Lower leg skin (tissue), 4 donors: ENCODE measurements at regions not wholly inside any gene's neighbourhood (a gene's known extent, or its start where the extent isn't known, plus 50 kb on each side); places are given as distances from the start of the nearest gene placed in this dataset.
A peak's percentile ranks its signal among the peaks of the same experiment; 100 is the strongest.

Experiments used
- DNase-seq, 2 donors: peaks; one replicate each; pipeline ENCODE4 v3.0.0-alpha.2; 2019; ENCODE audit warnings: low spot score in 2 of 2
- H3K4me3 ChIP-seq: fragments of 200-600 bp; sonication (generic); 2 replicates; pipeline ENCODE4 v1.5.1; 2017; ENCODE audit warnings: mild to moderate bottlenecking, low read depth; ENCODE audit not compliant: poor library complexity, severe bottlenecking
- POLR2A ChIP-seq, 2 donors: fragments of 450-650 bp; IDR thresholded peaks; one replicate each; pipeline ENCODE4 v1.6.1; 2016 to 2017; ENCODE audit warnings: antibody characterized with exemption in 2 of 2, mild to moderate bottlenecking in 1 of 2, moderate library complexity in 1 of 2
- WGBS, 2 donors: methylation state at CpG; one replicate each; pipeline ENCODE4 v1.1.5; 2018; 5-methylcytosine and 5-hydroxymethylcytosine counted together
- intact Hi-C: fragments of 100-400 bp; cut with DNase I; formaldehyde crosslinking; loops from one replicate; pipeline ENCODE4 v1.15.0; 2023; ENCODE audit warnings: low total_unique reads
- TF ChIP-seq, protein P1 (sequence below), 3 donors: fragments of 450-650 bp; IDR thresholded peaks; one replicate each; pipeline ENCODE4 v1.5.1; 2016; ENCODE audit warnings: antibody characterized with exemption in 3 of 3, mild to moderate bottlenecking in 3 of 3, moderate library complexity in 2 of 3

- DNase-seq, result peak in 1 of 2 donors; percentile 54
These were observed 1081.0 kb downstream of the VRK1 start for GRCh38 chr14:97878206-97878605.

DNA sequence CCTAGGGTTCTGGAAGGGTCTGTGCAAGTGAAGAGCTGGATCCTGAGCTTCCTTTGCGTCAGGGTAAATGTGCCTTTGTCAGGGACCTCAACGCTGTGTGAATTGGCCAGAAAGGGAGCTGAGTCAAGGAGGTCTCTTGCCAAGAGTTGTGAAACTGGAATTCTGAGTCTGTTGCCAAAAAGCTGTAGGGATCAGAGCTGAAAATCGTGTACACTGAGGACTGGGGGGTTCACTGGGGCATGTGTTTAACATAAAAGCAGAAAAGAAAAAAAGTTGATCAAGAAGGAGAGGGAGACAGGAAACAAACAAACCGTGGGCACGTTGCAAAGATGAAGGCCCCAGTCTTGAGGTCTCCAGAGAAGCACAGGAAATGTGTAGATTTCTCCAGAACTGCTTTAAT is 1081.5 kb downstream of the VRK1 start:
- TF ChIP-seq POLR2A (IDR thresholded peaks at IDR 0.05), result no peak
- TF ChIP-seq, protein P1, sequence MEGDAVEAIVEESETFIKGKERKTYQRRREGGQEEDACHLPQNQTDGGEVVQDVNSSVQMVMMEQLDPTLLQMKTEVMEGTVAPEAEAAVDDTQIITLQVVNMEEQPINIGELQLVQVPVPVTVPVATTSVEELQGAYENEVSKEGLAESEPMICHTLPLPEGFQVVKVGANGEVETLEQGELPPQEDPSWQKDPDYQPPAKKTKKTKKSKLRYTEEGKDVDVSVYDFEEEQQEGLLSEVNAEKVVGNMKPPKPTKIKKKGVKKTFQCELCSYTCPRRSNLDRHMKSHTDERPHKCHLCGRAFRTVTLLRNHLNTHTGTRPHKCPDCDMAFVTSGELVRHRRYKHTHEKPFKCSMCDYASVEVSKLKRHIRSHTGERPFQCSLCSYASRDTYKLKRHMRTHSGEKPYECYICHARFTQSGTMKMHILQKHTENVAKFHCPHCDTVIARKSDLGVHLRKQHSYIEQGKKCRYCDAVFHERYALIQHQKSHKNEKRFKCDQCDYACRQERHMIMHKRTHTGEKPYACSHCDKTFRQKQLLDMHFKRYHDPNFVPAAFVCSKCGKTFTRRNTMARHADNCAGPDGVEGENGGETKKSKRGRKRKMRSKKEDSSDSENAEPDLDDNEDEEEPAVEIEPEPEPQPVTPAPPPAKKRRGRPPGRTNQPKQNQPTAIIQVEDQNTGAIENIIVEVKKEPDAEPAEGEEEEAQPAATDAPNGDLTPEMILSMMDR (IDR thresholded peaks at IDR 0.05), result no peak
- DNase-seq, result peak in 1 of 2 donors; percentile 46
- no peak overlapping the region for H3K4me3 ChIP-seq
- WGBS, 2 donors, result 11 to 14% methylated on average over 5 of the region's 5 CpGs
- intact Hi-C loops, result no loop called here

More at GRCh38 chr14:97878206-97878605, 1081.0 kb downstream of the VRK1 start:
- no peak overlapping the region for H3K4me3 ChIP-seq
- intact Hi-C loops, result no loop called here
- TF ChIP-seq, protein P1 (IDR thresholded peaks at IDR 0.05), result no peak
- no peak for TF ChIP-seq POLR2A (IDR thresholded peaks at IDR 0.05)
- 28 to 42% methylated on average over 1 of the region's 1 CpG for WGBS, 2 donors

GRCh38 chr14:97887690-97888089 is 1090.5 kb downstream of the VRK1 start:
- H3K4me3 ChIP-seq, result no peak overlapping the region
- intact Hi-C loops, result no loop called here
- WGBS, 2 donors, result 49 to 56% methylated on average over 6 of the region's 6 CpGs
- DNase-seq, result no peak
- no peak for TF ChIP-seq POLR2A (IDR thresholded peaks at IDR 0.05)
- TF ChIP-seq, protein P1 (IDR thresholded peaks at IDR 0.05), result no peak

DNA sequence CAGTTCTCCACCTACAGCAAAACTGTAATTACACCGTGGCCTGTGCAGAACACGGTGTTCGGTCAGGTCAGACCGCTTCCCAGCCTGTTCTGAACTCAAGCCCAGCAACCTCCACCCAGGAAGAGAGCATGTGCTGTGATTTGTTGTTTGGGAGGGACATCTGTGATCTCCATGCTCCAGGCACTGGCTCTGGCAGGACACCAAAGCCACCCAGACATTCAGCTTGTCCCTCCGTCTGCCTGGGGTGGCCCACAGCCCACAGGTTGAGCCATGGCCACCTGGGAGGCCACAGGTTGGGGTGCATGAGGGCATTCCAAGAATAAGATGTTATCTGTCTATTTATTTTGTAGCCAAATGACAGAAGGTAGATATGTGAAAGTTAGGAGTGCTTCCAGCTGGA is 1091.1 kb downstream of the VRK1 start:
- intact Hi-C loops, result no loop called here
- peak in 1 of 2 donors; percentile 28 for DNase-seq
- no peak for TF ChIP-seq POLR2A (IDR thresholded peaks at IDR 0.05)
- TF ChIP-seq, protein P1 (IDR thresholded peaks at IDR 0.05), result no peak
- 70 to 79% methylated on average over 5 of the region's 5 CpGs for WGBS, 2 donors
- no peak overlapping the region for H3K4me3 ChIP-seq

DNA sequence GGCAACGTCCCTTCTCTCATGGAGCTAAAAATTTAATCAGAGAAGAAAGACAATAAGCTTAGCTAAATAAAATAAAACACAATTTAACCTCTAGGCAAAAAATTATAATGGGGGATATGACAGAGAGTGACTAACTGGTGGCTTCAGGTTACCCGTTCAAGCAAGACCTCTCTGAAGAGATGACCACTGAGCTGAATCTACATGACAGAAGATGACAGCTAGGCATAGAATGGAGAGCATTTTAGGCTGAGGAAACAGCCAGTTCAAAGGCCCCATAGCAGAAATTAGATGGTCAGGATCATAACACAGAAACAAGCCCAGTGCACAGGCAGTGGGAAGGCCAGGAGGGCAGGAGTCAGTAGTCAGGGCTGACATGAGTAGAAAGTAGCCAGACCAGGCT is 1094.3 kb downstream of the VRK1 start:
- intact Hi-C loops, result no loop called here
- TF ChIP-seq, protein P1 (IDR thresholded peaks at IDR 0.05), result no peak
- TF ChIP-seq POLR2A (IDR thresholded peaks at IDR 0.05), result no peak
- H3K4me3 ChIP-seq, result no peak overlapping the region
- DNase-seq, result no peak
- WGBS, 2 donors, result 80 to 85% methylated on average over 2 of the region's 2 CpGs

DNA sequence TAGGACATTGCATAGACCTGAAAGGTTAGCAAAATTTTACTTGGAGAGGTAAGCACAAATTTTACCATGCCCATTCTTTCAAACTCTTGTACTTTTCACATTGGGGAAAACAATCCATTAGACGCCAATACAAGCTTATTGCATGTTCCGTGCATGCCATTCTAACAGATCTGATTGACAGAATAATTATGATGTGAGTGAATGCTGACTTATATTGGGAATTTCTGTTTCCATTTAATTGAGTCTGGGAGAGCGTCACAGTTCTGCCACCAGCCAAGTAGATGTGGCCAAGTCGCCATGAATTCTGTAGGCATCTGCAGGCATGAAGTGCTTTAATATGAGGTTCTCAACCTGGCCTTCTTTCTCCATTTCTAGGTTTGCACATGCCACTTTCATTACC is 1097.4 kb downstream of the VRK1 start:
- intact Hi-C loops, result no loop called here
- DNase-seq, result no peak
- 65 to 69% methylated on average over 4 of the region's 4 CpGs for WGBS, 2 donors
- TF ChIP-seq, protein P1 (IDR thresholded peaks at IDR 0.05), result no peak
- no peak for TF ChIP-seq POLR2A (IDR thresholded peaks at IDR 0.05)
- no peak overlapping the region for H3K4me3 ChIP-seq
